Left ventricle myocardium inferior (tissue), 1 donor: ENCODE measurements at regions not wholly inside any gene's neighbourhood (a gene's known extent, or its start where the extent isn't known, plus 50 kb on each side); places are given as distances from the start of the nearest gene placed in this dataset.
"Not testable (repeated sequence)": the region's sequence is repeated elsewhere in the genome, so short reads cannot be mapped to it uniquely, and the experiment has no call there.

Source experiments
- DNase-seq: peaks from one replicate; pipeline ENCODE4 v3.0.0-alpha.2; 2020
- H3K27ac ChIP-seq: fragments of 200-600 bp; replicated peaks from 2 replicates; pipeline ENCODE4 v1.8.0; 2021
- H3K27me3 ChIP-seq: fragments of 200-600 bp; 2 replicates; pipeline ENCODE4 v1.8.0; 2021; ENCODE audit warnings: low read depth
- H3K36me3 ChIP-seq: fragments of 200-600 bp; 2 replicates; pipeline ENCODE4 v1.8.0; 2021
- H3K4me1 ChIP-seq: fragments of 200-600 bp; 2 replicates; pipeline ENCODE4 v1.8.0; 2021
- H3K4me3 ChIP-seq: fragments of 200-600 bp; 2 replicates; pipeline ENCODE4 v1.8.0; 2021; ENCODE audit warnings: mild to moderate bottlenecking, moderate library complexity
- H3K9me3 ChIP-seq: fragments of 200-600 bp; replicated peaks from 2 replicates; pipeline ENCODE4 v1.8.0; 2021
- intact Hi-C: fragments of 100-400 bp; cut with micrococcal nuclease; formaldehyde crosslinking; loops from one replicate; pipeline ENCODE4 v1.11.0; 2022
- TF ChIP-seq, protein P1 (sequence below): fragments of 200-600 bp; IDR thresholded peaks from 2 replicates; pipeline ENCODE4 v1.8.0; 2021; ENCODE audit warnings: antibody characterized with exemption, mild to moderate bottlenecking, borderline replicate concordance
- donor health status: DM: no; HTN: yes; CAD: no; lungs with severe emphysema.

DNA sequence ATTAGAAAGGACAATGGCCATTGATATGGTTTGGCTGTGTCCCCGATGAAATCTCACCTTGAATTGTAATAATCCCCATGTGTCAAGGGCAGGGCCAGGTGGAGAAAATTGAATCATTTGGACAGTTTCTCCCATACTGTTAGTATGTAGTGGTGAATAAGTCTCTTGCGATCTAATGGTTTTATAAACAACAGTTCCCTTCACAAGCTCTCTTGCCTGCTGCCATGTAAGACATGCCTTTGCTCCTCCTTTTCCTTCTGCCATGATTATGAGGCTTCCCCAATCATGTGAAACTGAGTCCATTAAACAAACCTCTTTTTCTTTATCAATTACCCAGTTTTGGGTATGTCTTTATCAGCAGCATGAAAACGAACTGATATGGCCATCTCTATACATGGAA lies 302.7 kb downstream of the SFMBT2 start:
- TF ChIP-seq, protein P1, sequence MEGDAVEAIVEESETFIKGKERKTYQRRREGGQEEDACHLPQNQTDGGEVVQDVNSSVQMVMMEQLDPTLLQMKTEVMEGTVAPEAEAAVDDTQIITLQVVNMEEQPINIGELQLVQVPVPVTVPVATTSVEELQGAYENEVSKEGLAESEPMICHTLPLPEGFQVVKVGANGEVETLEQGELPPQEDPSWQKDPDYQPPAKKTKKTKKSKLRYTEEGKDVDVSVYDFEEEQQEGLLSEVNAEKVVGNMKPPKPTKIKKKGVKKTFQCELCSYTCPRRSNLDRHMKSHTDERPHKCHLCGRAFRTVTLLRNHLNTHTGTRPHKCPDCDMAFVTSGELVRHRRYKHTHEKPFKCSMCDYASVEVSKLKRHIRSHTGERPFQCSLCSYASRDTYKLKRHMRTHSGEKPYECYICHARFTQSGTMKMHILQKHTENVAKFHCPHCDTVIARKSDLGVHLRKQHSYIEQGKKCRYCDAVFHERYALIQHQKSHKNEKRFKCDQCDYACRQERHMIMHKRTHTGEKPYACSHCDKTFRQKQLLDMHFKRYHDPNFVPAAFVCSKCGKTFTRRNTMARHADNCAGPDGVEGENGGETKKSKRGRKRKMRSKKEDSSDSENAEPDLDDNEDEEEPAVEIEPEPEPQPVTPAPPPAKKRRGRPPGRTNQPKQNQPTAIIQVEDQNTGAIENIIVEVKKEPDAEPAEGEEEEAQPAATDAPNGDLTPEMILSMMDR = no peak
- intact Hi-C loops = no loop called here
- Histone ChIP-seq H3K27me3 (peaks cover 34% of the 10 kb centered on the region), H3K36me3 (no peaks in the 10 kb centered on the region), H3K9me3 (peaks cover 7% of the 10 kb centered on the region), H3K27ac (no peak overlapping the region), H3K4me1 (no peaks in the 10 kb centered on the region), H3K4me3 (no peak overlapping the region)
- DNase-seq = no peak

DNA sequence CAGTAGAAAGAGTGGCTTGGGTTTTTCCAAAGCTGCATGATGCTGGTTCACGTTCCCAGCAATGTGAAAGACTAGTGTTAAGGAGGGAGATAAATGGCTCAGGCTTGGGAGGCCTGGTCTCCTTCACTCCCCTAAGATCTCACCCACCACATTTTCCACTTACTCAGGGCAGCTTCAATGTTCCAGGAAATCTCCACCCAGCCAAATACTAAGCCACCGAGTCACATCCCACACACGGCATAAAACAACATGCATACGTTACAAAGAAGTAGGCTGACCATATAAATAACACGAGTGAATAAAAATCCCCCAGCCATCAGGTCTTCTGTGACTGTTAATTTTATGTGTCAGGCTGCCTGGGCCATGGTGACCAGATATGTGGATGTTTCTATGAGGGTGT lies 303.5 kb downstream of the SFMBT2 start:
- Histone ChIP-seq H3K36me3 (no peaks in the 10 kb centered on the region), H3K4me3 (no peak overlapping the region), H3K27me3 (peaks cover 33% of the 10 kb centered on the region), H3K27ac (no peak overlapping the region), H3K9me3 (peaks cover 7% of the 10 kb centered on the region), H3K4me1 (no peaks in the 10 kb centered on the region)
- TF ChIP-seq, protein P1 = no peak
- intact Hi-C loops = no loop called here
- no peak for DNase-seq

DNA sequence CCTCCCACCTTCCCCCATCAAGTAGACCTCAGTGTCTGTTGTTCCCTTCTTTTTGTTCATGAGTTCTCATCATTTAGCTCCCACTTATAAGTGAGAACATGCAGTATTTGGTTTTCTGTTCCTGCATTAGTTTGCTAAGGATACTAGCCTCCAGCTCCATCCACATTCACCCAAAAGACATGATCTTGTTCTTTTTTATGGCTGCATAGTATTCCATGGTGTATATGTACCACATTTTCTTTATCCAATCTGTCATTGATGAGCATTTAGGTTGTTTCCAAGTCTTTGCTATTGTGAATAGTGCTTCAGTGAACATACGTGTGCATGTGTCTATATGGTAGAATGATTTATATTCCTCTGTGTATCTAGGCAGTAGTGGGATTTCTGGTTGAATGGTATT lies 306.5 kb downstream of the SFMBT2 start:
- intact Hi-C loops, H3K36me3 ChIP-seq, H3K4me3 ChIP-seq, H3K4me1 ChIP-seq, H3K27ac ChIP-seq, H3K27me3 ChIP-seq, DNase-seq, H3K9me3 ChIP-seq: not testable (repeated sequence)

DNA sequence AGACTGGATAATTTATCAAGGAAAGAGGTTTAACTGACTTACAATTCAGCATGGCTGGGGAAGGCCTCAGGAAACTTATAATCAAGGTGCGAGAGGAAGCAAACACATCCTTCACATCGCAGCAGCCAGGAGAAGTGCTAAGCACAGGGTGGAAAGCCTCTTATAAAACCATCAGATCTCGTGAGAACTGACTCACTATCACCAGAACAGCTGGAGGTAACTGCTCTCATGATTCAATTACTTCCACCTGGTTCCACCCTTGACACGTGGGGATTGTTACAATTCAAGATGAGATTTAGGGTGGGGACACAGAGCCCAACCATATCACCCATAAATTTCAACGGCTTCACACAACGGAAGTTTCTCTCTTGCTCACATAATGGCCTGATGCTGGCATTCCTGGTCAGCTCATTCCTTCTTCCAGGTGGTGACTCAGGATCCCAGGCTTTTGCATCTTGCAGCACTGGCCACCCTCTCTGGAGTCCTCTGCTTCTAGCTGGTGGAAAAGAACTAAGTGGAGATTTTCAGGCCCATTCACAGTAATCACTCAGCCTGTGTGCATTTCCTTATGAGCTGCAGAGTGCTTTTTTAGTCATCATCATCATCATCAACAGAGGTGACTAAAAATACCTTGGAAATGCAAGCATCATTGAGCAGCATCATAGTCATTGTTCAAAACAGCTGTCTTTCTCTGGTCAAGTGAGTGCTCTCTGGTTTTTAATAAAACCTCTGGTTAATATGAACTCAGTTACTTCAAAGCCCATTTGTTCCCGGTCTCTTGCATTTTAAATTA lies 308.1 kb downstream of the SFMBT2 start:
- Histone ChIP-seq H3K9me3 (peaks cover under 1% of the 10 kb centered on the region), H3K27ac (no peak overlapping the region), H3K27me3 (no peaks in the 10 kb centered on the region), H3K4me3 (no peak overlapping the region), H3K4me1 (no peaks in the 10 kb centered on the region), H3K36me3 (no peaks in the 10 kb centered on the region)
- intact Hi-C loops = no loop called here
- TF ChIP-seq, protein P1 = no peak
- DNase-seq = no peak

DNA sequence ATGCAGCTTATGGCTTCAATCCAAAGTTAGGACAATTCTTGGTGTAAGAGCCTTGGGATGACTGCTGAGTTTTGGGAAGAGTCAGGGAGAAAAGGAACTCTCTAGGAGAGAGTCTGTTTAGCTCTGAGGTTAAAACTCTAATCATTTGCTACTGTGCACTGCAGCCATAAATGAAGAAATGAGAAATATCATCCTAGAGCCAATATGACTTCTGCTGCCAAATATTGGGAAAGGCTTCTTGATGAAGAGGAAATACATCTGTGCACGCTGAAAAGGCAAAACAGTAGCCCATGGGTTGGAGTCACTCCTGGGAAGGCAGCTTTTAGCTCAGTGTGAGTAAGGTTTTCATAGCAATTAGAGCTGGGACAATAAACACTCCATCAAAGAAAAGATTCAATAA lies 308.8 kb downstream of the SFMBT2 start:
- Histone ChIP-seq H3K27me3 (peaks cover under 1% of the 10 kb centered on the region), H3K4me1 (no peaks in the 10 kb centered on the region), H3K9me3 (no peaks in the 10 kb centered on the region), H3K27ac (no peak overlapping the region), H3K36me3 (no peaks in the 10 kb centered on the region), H3K4me3 (no peak overlapping the region)
- TF ChIP-seq, protein P1 = no peak
- intact Hi-C loops = no loop called here
- no peak for DNase-seq

DNA sequence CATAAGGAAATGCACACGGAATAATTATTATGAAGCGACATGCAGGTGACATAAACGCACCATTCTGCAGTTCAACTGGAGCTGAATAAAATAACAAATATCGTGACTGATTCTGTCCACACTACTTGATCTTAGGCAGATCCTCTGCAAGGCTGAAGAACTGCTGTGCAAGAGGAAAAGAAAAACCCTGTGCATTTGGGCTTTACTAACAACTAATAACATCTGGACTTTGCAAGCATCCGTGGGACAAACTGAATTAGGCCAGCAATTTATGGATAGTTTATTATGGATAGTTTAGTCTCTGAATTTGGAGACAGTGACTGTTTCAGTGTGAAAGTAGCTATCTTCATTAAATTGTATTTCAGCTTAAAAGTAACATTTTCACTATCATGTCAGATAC lies 309.4 kb downstream of the SFMBT2 start:
- intact Hi-C loops = no loop called here
- Histone ChIP-seq H3K27ac (no peak overlapping the region), H3K4me3 (no peak overlapping the region)

More for the DNA sequence above, 309.4 kb downstream of the SFMBT2 start:
- no peak for DNase-seq
- H3K36me3 ChIP-seq = no peaks in the 10 kb centered on the region
- TF ChIP-seq, protein P1 = no peak
- peaks cover 5% of the 10 kb centered on the region for H3K27me3 ChIP-seq
- no peaks in the 10 kb centered on the region for H3K9me3 ChIP-seq
- no peaks in the 10 kb centered on the region for H3K4me1 ChIP-seq
